Activated CD4-positive, alpha-beta memory T cell treated with anti-CD3 and anti-CD28 coated beads, Interleukin-2, amount 10 ng/mL, durations not matched to agents 7 days and 5 days (primary cell): ENCODE measurements at regions not wholly inside any gene's neighbourhood (a gene's known extent, or its start where the extent isn't known, plus 50 kb on each side); places are given as distances from the start of the nearest gene placed in this dataset.
A peak's percentile ranks its signal among the peaks of the same experiment; 100 is the strongest.

ENCODE experiments used
- CTCF ChIA-PET: fragments of 350-600 bp; sonication (Branson Sonifier 250); formaldehyde crosslinking; loops from one replicate; lab custom pipeline; 2021; ENCODE audit warnings: antibody characterized with exemption, inconsistent platforms; lab: Charles Lee
- POLR2A ChIA-PET: fragments of 350-600 bp; sonication (Branson Sonifier 250); formaldehyde crosslinking; loops from one replicate; lab custom pipeline; 2021; ENCODE audit warnings: antibody characterized with exemption; lab: Charles Lee
- DNase-seq: peaks from one replicate; pipeline ENCODE4 v3.0.0-alpha.2; 2020
- H3K27ac Mint-ChIP-seq: one replicate; pipeline ENCODE4 v1.8.0; 2021; ENCODE audit warnings: mild to moderate bottlenecking, mixed read lengths
- H3K27me3 Mint-ChIP-seq: one replicate; pipeline ENCODE4 v1.8.0; 2021; ENCODE audit warnings: mixed read lengths
- H3K36me3 Mint-ChIP-seq: one replicate; pipeline ENCODE4 v1.8.0; 2021; ENCODE audit warnings: low read depth, mixed read lengths
- H3K4me1 Mint-ChIP-seq: one replicate; pipeline ENCODE4 v1.8.0; 2021; ENCODE audit warnings: mixed read lengths
- H3K4me3 Mint-ChIP-seq: one replicate; pipeline ENCODE4 v1.8.0; 2021; ENCODE audit warnings: mild to moderate bottlenecking, mixed read lengths
- H3K9me3 Mint-ChIP-seq: one replicate; pipeline ENCODE4 v1.8.0; 2021; ENCODE audit warnings: mixed read lengths

GRCh38 chr18:77607087-77607486, 357.4 kb downstream of the GALR1 start:
- Mint-ChIP-seq H3K27ac (no peak overlapping the region), H3K4me1 (no peaks in the 10 kb centered on the region), H3K9me3 (no peaks in the 10 kb centered on the region), H3K27me3 (no peaks in the 10 kb centered on the region), H3K4me3 (no peak overlapping the region), H3K36me3 (no peaks in the 10 kb centered on the region)
- DNase-seq, result no peak
- POLR2A ChIA-PET, result no interaction called here
- CTCF ChIA-PET, result interaction anchor here (0.6 kb wide), 1 partner anchor 41 kb away, joined by 3 read pairs; no protein-coding TSS in a partner anchor

GRCh38 chr18:77608807-77609206, 359.2 kb downstream of the GALR1 start:
- POLR2A ChIA-PET, result no interaction called here
- CTCF ChIA-PET, result no interaction called here
- H3K4me1 Mint-ChIP-seq, result no peaks in the 10 kb centered on the region

GRCh38 chr18:77617694-77618093, 368.0 kb downstream of the GALR1 start:
- no peak overlapping the region for H3K4me3 Mint-ChIP-seq
- peaks cover 2% of the 10 kb centered on the region for H3K4me1 Mint-ChIP-seq
- POLR2A ChIA-PET, result no interaction called here
- H3K36me3 Mint-ChIP-seq, result no peaks in the 10 kb centered on the region
- H3K9me3 Mint-ChIP-seq, result no peaks in the 10 kb centered on the region
- CTCF ChIA-PET, result no interaction called here
- DNase-seq, result no peak
- H3K27me3 Mint-ChIP-seq, result no peaks in the 10 kb centered on the region
- no peak overlapping the region for H3K27ac Mint-ChIP-seq

More at GRCh38 chr18:77608807-77609206, 359.2 kb downstream of the GALR1 start:
- Mint-ChIP-seq H3K27me3 (no peaks in the 10 kb centered on the region), H3K27ac (no peak overlapping the region), H3K4me3 (no peak overlapping the region), H3K9me3 (no peaks in the 10 kb centered on the region), H3K36me3 (no peaks in the 10 kb centered on the region)
- no peak for DNase-seq

- Mint-ChIP-seq H3K27ac (no peak overlapping the region), H3K4me1 (peaks cover 2% of the 10 kb centered on the region), H3K9me3 (no peaks in the 10 kb centered on the region), H3K36me3 (no peaks in the 10 kb centered on the region), H3K27me3 (no peaks in the 10 kb centered on the region), H3K4me3 (no peak overlapping the region)
- CTCF ChIA-PET, result no interaction called here
- DNase-seq, result no peak
- POLR2A ChIA-PET, result no interaction called here
Measured at GRCh38 chr18:77619525-77619924, 369.9 kb downstream of the GALR1 start.

- POLR2A ChIA-PET, result no interaction called here
- no peaks in the 10 kb centered on the region for H3K27me3 Mint-ChIP-seq
- H3K27ac Mint-ChIP-seq, result no peak overlapping the region
- H3K9me3 Mint-ChIP-seq, result no peaks in the 10 kb centered on the region
- no peaks in the 10 kb centered on the region for H3K36me3 Mint-ChIP-seq
- CTCF ChIA-PET, result no interaction called here
- peak overlapping the region; percentile 14 for H3K4me3 Mint-ChIP-seq
- H3K4me1 Mint-ChIP-seq, result peaks cover 2% of the 10 kb centered on the region
- DNase-seq, result no peak
Measured at GRCh38 chr18:77622009-77622692, 372.5 kb downstream of the GALR1 start.

GRCh38 chr18:77632758-77633157, 383.1 kb downstream of the GALR1 start:
- Mint-ChIP-seq H3K36me3 (no peaks in the 10 kb centered on the region), H3K4me1 (no peaks in the 10 kb centered on the region), H3K9me3 (no peaks in the 10 kb centered on the region), H3K4me3 (no peak overlapping the region), H3K27me3 (no peaks in the 10 kb centered on the region), H3K27ac (no peak overlapping the region)
- no peak for DNase-seq
- ChIA-PET POLR2A (no interaction called here), CTCF (interaction anchor here (1.3 kb wide), 1 partner anchor 18 kb away, joined by 3 read pairs; no protein-coding TSS in a partner anchor)

GRCh38 chr18:77634494-77634893, 384.8 kb downstream of the GALR1 start:
- ChIA-PET POLR2A (no interaction called here), CTCF (interaction anchor here (0.5 kb wide), 2 partner anchors 9 to 1236 kb away, joined by 3 to 4 read pairs; no protein-coding TSS in a partner anchor)
- no peaks in the 10 kb centered on the region for H3K36me3 Mint-ChIP-seq
- H3K4me1 Mint-ChIP-seq, result no peaks in the 10 kb centered on the region
- H3K27me3 Mint-ChIP-seq, result peaks cover 5% of the 10 kb centered on the region
- no peaks in the 10 kb centered on the region for H3K9me3 Mint-ChIP-seq
- DNase-seq, result no peak
- no peak overlapping the region for H3K4me3 Mint-ChIP-seq
- H3K27ac Mint-ChIP-seq, result no peak overlapping the region

- Mint-ChIP-seq H3K27me3 (peaks cover 13% of the 10 kb centered on the region), H3K27ac (no peak overlapping the region), H3K4me1 (no peaks in the 10 kb centered on the region), H3K9me3 (no peaks in the 10 kb centered on the region), H3K4me3 (no peak overlapping the region), H3K36me3 (no peaks in the 10 kb centered on the region)
- CTCF ChIA-PET, result no interaction called here
- DNase-seq, result no peak
- POLR2A ChIA-PET, result no interaction called here
Measured at GRCh38 chr18:77635451-77635850, 385.8 kb downstream of the GALR1 start.

- no peaks in the 10 kb centered on the region for H3K4me1 Mint-ChIP-seq
- DNase-seq, result no peak
- H3K4me3 Mint-ChIP-seq, result no peak overlapping the region
- H3K27ac Mint-ChIP-seq, result no peak overlapping the region
- H3K27me3 Mint-ChIP-seq, result peaks cover 17% of the 10 kb centered on the region
- no peaks in the 10 kb centered on the region for H3K9me3 Mint-ChIP-seq
- POLR2A ChIA-PET, result no interaction called here
- CTCF ChIA-PET, result no interaction called here
- no peaks in the 10 kb centered on the region for H3K36me3 Mint-ChIP-seq
Measured at GRCh38 chr18:77635858-77636257, 386.2 kb downstream of the GALR1 start.

GRCh38 chr18:77645170-77645872, 395.7 kb downstream of the GALR1 start:
- DNase-seq, result no peak
- Mint-ChIP-seq H3K36me3 (no peaks in the 10 kb centered on the region), H3K27ac (no peak overlapping the region), H3K4me1 (no peaks in the 10 kb centered on the region), H3K27me3 (peaks cover 10% of the 10 kb centered on the region), H3K4me3 (no peak overlapping the region), H3K9me3 (no peaks in the 10 kb centered on the region)
- ChIA-PET CTCF (no interaction called here), POLR2A (no interaction called here)

- CTCF ChIA-PET, result no interaction called here
- H3K9me3 Mint-ChIP-seq, result no peaks in the 10 kb centered on the region
Measured at GRCh38 chr18:77647472-77647871, 397.8 kb downstream of the GALR1 start.

GRCh38 chr18:77648411-77648810, 398.8 kb downstream of the GALR1 start:
- Mint-ChIP-seq H3K4me1 (peaks cover 4% of the 10 kb centered on the region), H3K27me3 (peaks cover 2% of the 10 kb centered on the region), H3K9me3 (no peaks in the 10 kb centered on the region), H3K36me3 (no peaks in the 10 kb centered on the region), H3K27ac (no peak overlapping the region), H3K4me3 (no peak overlapping the region)
- no peak for DNase-seq
- ChIA-PET CTCF (interaction anchor here (0.7 to 1.3 kb wide), 2 partner anchors 42 to 845 kb away, joined by 3 read pairs; no protein-coding TSS in a partner anchor), POLR2A (no interaction called here)

More at GRCh38 chr18:77647472-77647871, 397.8 kb downstream of the GALR1 start:
- Mint-ChIP-seq H3K4me3 (no peak overlapping the region), H3K27me3 (peaks cover 2% of the 10 kb centered on the region), H3K36me3 (no peaks in the 10 kb centered on the region), H3K27ac (no peak overlapping the region), H3K4me1 (peaks cover 4% of the 10 kb centered on the region)
- POLR2A ChIA-PET, result no interaction called here
- DNase-seq, result no peak

- peak; percentile 66 for DNase-seq
- Mint-ChIP-seq H3K27ac (no peak overlapping the region), H3K4me3 (no peak overlapping the region), H3K27me3 (peaks cover 2% of the 10 kb centered on the region), H3K9me3 (no peaks in the 10 kb centered on the region), H3K36me3 (no peaks in the 10 kb centered on the region), H3K4me1 (peaks cover 4% of the 10 kb centered on the region)
- CTCF ChIA-PET, result interaction anchor here (0.6 to 1.9 kb wide), 11 partner anchors 13 to 1438 kb away, joined by 3 to 8 read pairs (median 3); no protein-coding TSS in a partner anchor
- POLR2A ChIA-PET, result no interaction called here
Measured at GRCh38 chr18:77650799-77651385, 401.2 kb downstream of the GALR1 start.
